K562 (cell line): ENCODE measurements at regions not wholly inside any gene's neighbourhood (a gene's known extent, or its start where the extent isn't known, plus 50 kb on each side); places are given as distances from the start of the nearest gene placed in this dataset.

Experiments
- ATAC-seq: fragments of 200-7000 bp; cut with Tn5 transposase; 3 replicates; pipeline ENCODE4 v1.9.1; 2020; ENCODE audit warnings: moderate library complexity
- BruUV-seq: library from RNA; stranded (reverse); fragments of 400-500 nt; replicated peaks from 2 replicates; lab custom pipeline; 2021; lab: Mats Ljungman, UMichigan
- CTCF ChIA-PET: fragments of 300-600 bp; formaldehyde crosslinking; extraction: SDS; loops from one replicate; lab custom pipeline; 2021; ENCODE audit warnings: low intra/inter-chr PET ratio; lab: Yijun Ruan, JAX
- POLR2A ChIA-PET: fragments of 300-600, 350-650 bp; sonication (Branson Sonifier 250); formaldehyde crosslinking; extraction: SDS; loops from one replicate; lab custom pipeline; 2021; ENCODE audit warnings: antibody characterized with exemption, inconsistent platforms; lab: Yijun Ruan, JAX
- DNase-seq, 4 experiments: peaks; one replicate each; pipeline versions ENCODE4 v3.0.0 to v3.0.0-alpha.2; 2011 to 2018; ENCODE audit warnings: low spot score in 3 of 4, mixed read lengths in 3 of 4; ENCODE audit errors: extremely low read depth in 1 of 4
- FAIRE-seq: peaks from 2 replicates; lab custom pipeline; 2011; peaks lifted over from hg19 to GRCh38; lab: Jason Lieb, UNC
- H2AFZ ChIP-seq: 2 replicates; pipeline ENCODE4 v1.6.0; 2011; ENCODE audit warnings: low read depth, low read length, control low read depth, inconsistent platforms
- H3K27ac ChIP-seq: fragments of 200-600 bp; 3 replicates; pipeline ENCODE4 v1.8.0; 2011; ENCODE audit warnings: low read depth, mild to moderate bottlenecking, control low read depth, inconsistent platforms, low read length, moderate library complexity, mixed read lengths; ENCODE audit errors: extremely low read depth
- H3K27me3 ChIP-seq, 2 experiments: fragments of 300-600 bp in 1 of 2; 2 replicates in 1 of 2; 3 replicates in 1 of 2; pipeline versions ENCODE4 v1.6.0 to v1.8.0; 2011; ENCODE audit warnings: inconsistent platforms in 2 of 2, low read length in 2 of 2, mild to moderate bottlenecking in 1 of 2, mixed read lengths in 1 of 2, moderate library complexity in 1 of 2; ENCODE audit not compliant: control insufficient read depth in 2 of 2, insufficient read depth in 2 of 2
- H3K36me3 ChIP-seq: fragments of 300-600 bp; 3 replicates; pipeline ENCODE4 v1.8.0; 2011; ENCODE audit warnings: mild to moderate bottlenecking, low read length, inconsistent platforms; ENCODE audit not compliant: control insufficient read depth, insufficient read depth
- H3K4me1 ChIP-seq, 2 experiments: fragments of 200-600 bp in 1 of 2; replicated peaks in 1 of 2; 2 replicates in 1 of 2; 3 replicates in 1 of 2; pipeline versions ENCODE4 v1.5.1 to v1.8.0; 2011; ENCODE audit warnings: inconsistent platforms in 2 of 2, low read length in 2 of 2, mild to moderate bottlenecking in 1 of 2, mixed read lengths in 1 of 2, moderate library complexity in 1 of 2; ENCODE audit not compliant: control insufficient read depth in 2 of 2, insufficient read depth in 2 of 2
- H3K4me2 ChIP-seq: 2 replicates; pipeline ENCODE4 v1.6.1; 2011; ENCODE audit warnings: low read length, control low read depth, inconsistent platforms, mixed read lengths; ENCODE audit not compliant: insufficient read depth
- H3K4me3 ChIP-seq: fragments of 200-600 bp; sonication (generic), shearing (Covaris generic); 2 replicates; pipeline ENCODE4 v1.5.1; 2016; ENCODE audit warnings: control low read depth, inconsistent platforms
- H3K79me2 ChIP-seq: fragments of 200-600 bp; 3 replicates; pipeline ENCODE4 v1.8.0; 2011; ENCODE audit warnings: low read length, inconsistent platforms; ENCODE audit not compliant: control insufficient read depth, insufficient read depth
- H3K9ac ChIP-seq, 2 experiments: 2 replicates each; pipeline versions ENCODE4 v1.6.0 to v1.6.1; 2011; ENCODE audit warnings: low read depth in 2 of 2, low read length in 2 of 2, control low read depth in 1 of 2, inconsistent platforms in 1 of 2, mild to moderate bottlenecking in 1 of 2, mixed read lengths in 1 of 2; ENCODE audit not compliant: insufficient read depth in 1 of 2
- H3K9me1 ChIP-seq: one replicate; pipeline ENCODE4 v1.6.0; 2011; ENCODE audit warnings: inconsistent platforms, mild to moderate bottlenecking, low read length, moderate library complexity; ENCODE audit not compliant: control insufficient read depth, insufficient read depth
- H3K9me3 ChIP-seq: replicated peaks from 2 replicates; pipeline ENCODE4 v1.5.1; 2011; ENCODE audit warnings: low read depth, low read length, inconsistent platforms; ENCODE audit not compliant: control insufficient read depth, insufficient read depth
- H4K20me1 ChIP-seq: replicated peaks from 2 replicates; pipeline ENCODE4 v1.6.1; 2011; ENCODE audit warnings: low read length, inconsistent platforms, mixed read lengths; ENCODE audit not compliant: control insufficient read depth, insufficient read depth
- BCL6 ChIP-seq: fragments of 250-450 bp; sonication (Bioruptor Pico); IDR thresholded peaks from 2 replicates; pipeline ENCODE4 v1.4.0; 2020
- CC2D1A ChIP-seq: fragments of 450-650 bp; IDR thresholded peaks from 2 replicates; pipeline ENCODE4 v1.6.1; 2017; ENCODE audit warnings: mild to moderate bottlenecking
- DACH1 ChIP-seq: fragments of 450-650 bp; IDR thresholded peaks from 2 replicates; pipeline ENCODE4 v1.6.1; 2018; ENCODE audit not compliant: partially characterized antibody
- DIDO1 ChIP-seq: fragments of 450-650 bp; IDR thresholded peaks from 2 replicates; pipeline ENCODE4 v1.6.1; 2016; ENCODE audit warnings: low read depth, missing biosample characterization, missing genetic modification characterization
- HES1 ChIP-seq: fragments of 450-650 bp; IDR thresholded peaks from 2 replicates; pipeline ENCODE4 v1.6.1; 2016; ENCODE audit warnings: low read depth, mild to moderate bottlenecking, moderate library complexity
- HNRNPUL1 ChIP-seq: fragments of 200-400 bp; formaldehyde crosslinking; IDR thresholded peaks from 2 replicates; pipeline ENCODE4 v1.6.1; 2017; ENCODE audit warnings: low read length
- MEF2A ChIP-seq: IDR thresholded peaks from 2 replicates; pipeline ENCODE4 v1.6.1; 2011; ENCODE audit warnings: low read depth, mild to moderate bottlenecking, low read length, moderate library complexity; ENCODE audit not compliant: control insufficient read depth
- NCOA6 ChIP-seq: fragments of 450-650 bp; IDR thresholded peaks from 2 replicates; pipeline ENCODE4 v1.6.1; 2017; ENCODE audit warnings: mild to moderate bottlenecking
- POLR3A ChIP-seq: IDR thresholded peaks from 2 replicates; pipeline ENCODE4 v1.6.1; 2011; ENCODE audit warnings: borderline replicate concordance, mild to moderate bottlenecking, moderate library complexity; ENCODE audit not compliant: insufficient read length, insufficient read depth; ENCODE audit errors: extremely low read depth
- RERE ChIP-seq: sonication (generic); formaldehyde crosslinking; IDR thresholded peaks from 2 replicates; pipeline ENCODE4 v1.8.0; 2023; ENCODE audit warnings: missing genetic modification reagents, mild to moderate bottlenecking, borderline replicate concordance
- SMAD2 ChIP-seq: fragments of 150-350 bp; IDR thresholded peaks from 2 replicates; pipeline ENCODE4 v1.6.1; 2014; ENCODE audit warnings: low read depth, mild to moderate bottlenecking, low read length
- SMARCA4 ChIP-seq: fragments of 450-650 bp; IDR thresholded peaks from 2 replicates; pipeline ENCODE4 v1.6.1; 2016
- ZFP36 ChIP-seq: fragments of 150-350 bp; IDR thresholded peaks from 2 replicates; pipeline ENCODE4 v1.6.1; 2018; ENCODE audit warnings: low read length, low read depth; ENCODE audit not compliant: partially characterized antibody
- ZNF785 ChIP-seq: fragments of 250-450 bp; sonication (Bioruptor Pico); IDR thresholded peaks from 2 replicates; pipeline ENCODE4 v1.4.0; 2020; ENCODE audit warnings: mild to moderate bottlenecking
- WGBS: fragments of 100-300 bp; shearing (Covaris generic); methylation state at CpG from one replicate; pipeline ENCODE4 v1.1.6; 2016; ENCODE audit warnings: low coverage, mixed read lengths; ENCODE audit not compliant: insufficient coverage; ENCODE audit errors: missing lambda C conversion rate; 5-methylcytosine and 5-hydroxymethylcytosine counted together
- in situ Hi-C: fragments of 300-500 bp; cut with MboI; formaldehyde crosslinking; loops from 4 replicates; pipeline ENCODE4 v1.15.0; 2018; ENCODE audit warnings: inconsistent platforms, mixed read lengths
- intact Hi-C: fragments of 100-400 bp; cut with micrococcal nuclease; formaldehyde crosslinking; loops from 2 replicates; pipeline ENCODE4 v1.14.2; 2022
- TF ChIP-seq, protein P1 (sequence below): fragments of 450-650 bp; IDR thresholded peaks from 2 replicates; pipeline ENCODE4 v1.6.1; 2016
- TF ChIP-seq, protein P2 (sequence below): fragments of 250-450 bp; sonication (Bioruptor Pico); IDR thresholded peaks from 2 replicates; pipeline ENCODE4 v1.9.0; 2021; ENCODE audit warnings: mild to moderate bottlenecking, inconsistent platforms

- BruUV-seq: no TSS peak
- no peak overlapping the region for H3K27ac ChIP-seq
- FAIRE-seq: no peak
- ChIA-PET POLR2A (no interaction called here), CTCF (no interaction called here)
- in situ Hi-C loops: no loop called here
- 0% methylated on average over 3 of the region's 3 CpGs for whole genome bisulfite sequencing
- no peak for DNase-seq
- no peak overlapping the region for H3K9ac ChIP-seq
- H4K20me1 ChIP-seq: no peaks in the 10 kb centered on the region
- H3K4me3 ChIP-seq: no peak overlapping the region
- H3K36me3 ChIP-seq: no peaks in the 10 kb centered on the region
- no peaks in the 10 kb centered on the region for H3K79me2 ChIP-seq
- no peak overlapping the region for H3K4me2 ChIP-seq
- no peaks in the 10 kb centered on the region for H3K4me1 ChIP-seq
- no peaks in the 10 kb centered on the region for H3K9me3 ChIP-seq
- H3K27me3 ChIP-seq: no peaks in the 10 kb centered on the region
- intact Hi-C loops: no loop called here
- no peaks in the 10 kb centered on the region for H3K9me1 ChIP-seq
- ATAC-seq: no peak
- H2AFZ ChIP-seq: no peak overlapping the region
- TF ChIP-seq BCL6 (CRISPR knock-in tag): no peak
- TF ChIP-seq DIDO1 (tag): no peak
- no peak for TF ChIP-seq RERE (CRISPR knock-in tag)
- no peak for TF ChIP-seq HES1
- TF ChIP-seq SMARCA4: no peak
- TF ChIP-seq ZFP36: no peak
- no peak for TF ChIP-seq POLR3A
- TF ChIP-seq, protein P1, sequence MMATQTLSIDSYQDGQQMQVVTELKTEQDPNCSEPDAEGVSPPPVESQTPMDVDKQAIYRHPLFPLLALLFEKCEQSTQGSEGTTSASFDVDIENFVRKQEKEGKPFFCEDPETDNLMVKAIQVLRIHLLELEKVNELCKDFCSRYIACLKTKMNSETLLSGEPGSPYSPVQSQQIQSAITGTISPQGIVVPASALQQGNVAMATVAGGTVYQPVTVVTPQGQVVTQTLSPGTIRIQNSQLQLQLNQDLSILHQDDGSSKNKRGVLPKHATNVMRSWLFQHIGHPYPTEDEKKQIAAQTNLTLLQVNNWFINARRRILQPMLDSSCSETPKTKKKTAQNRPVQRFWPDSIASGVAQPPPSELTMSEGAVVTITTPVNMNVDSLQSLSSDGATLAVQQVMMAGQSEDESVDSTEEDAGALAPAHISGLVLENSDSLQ: no peak
- TF ChIP-seq HNRNPUL1: no peak
- TF ChIP-seq DACH1: no peak
- no peak for TF ChIP-seq MEF2A
- TF ChIP-seq ZNF785: no peak
- TF ChIP-seq, protein P2, sequence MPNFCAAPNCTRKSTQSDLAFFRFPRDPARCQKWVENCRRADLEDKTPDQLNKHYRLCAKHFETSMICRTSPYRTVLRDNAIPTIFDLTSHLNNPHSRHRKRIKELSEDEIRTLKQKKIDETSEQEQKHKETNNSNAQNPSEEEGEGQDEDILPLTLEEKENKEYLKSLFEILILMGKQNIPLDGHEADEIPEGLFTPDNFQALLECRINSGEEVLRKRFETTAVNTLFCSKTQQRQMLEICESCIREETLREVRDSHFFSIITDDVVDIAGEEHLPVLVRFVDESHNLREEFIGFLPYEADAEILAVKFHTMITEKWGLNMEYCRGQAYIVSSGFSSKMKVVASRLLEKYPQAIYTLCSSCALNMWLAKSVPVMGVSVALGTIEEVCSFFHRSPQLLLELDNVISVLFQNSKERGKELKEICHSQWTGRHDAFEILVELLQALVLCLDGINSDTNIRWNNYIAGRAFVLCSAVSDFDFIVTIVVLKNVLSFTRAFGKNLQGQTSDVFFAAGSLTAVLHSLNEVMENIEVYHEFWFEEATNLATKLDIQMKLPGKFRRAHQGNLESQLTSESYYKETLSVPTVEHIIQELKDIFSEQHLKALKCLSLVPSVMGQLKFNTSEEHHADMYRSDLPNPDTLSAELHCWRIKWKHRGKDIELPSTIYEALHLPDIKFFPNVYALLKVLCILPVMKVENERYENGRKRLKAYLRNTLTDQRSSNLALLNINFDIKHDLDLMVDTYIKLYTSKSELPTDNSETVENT (CRISPR knock-in tag): no peak
- TF ChIP-seq CC2D1A: no peak
- TF ChIP-seq NCOA6: no peak
- no peak for TF ChIP-seq SMAD2
Measured at GRCh38 chr20:11260611-11261010, 586.8 kb upstream of the JAG1 start.
